GM23338 (cell line): ENCODE measurements at regions not wholly inside any gene's neighbourhood (a gene's known extent, or its start where the extent isn't known, plus 50 kb on each side); places are given as distances from the start of the nearest gene placed in this dataset.

Experiments
- ATAC-seq: fragments of 200-7000 bp; cut with Tn5 transposase; 3 replicates; pipeline ENCODE4 v1.9.1; 2020
- DNase-seq: peaks from one replicate; pipeline ENCODE4 v3.0.0-alpha.2; 2015; ENCODE audit warnings: low spot score
- H2AFZ ChIP-seq: fragments of 200-600 bp; sonication (generic); 2 replicates; pipeline ENCODE4 v1.8.0; 2016; ENCODE audit warnings: antibody characterized with exemption, mild to moderate bottlenecking, moderate library complexity
- H3F3A ChIP-seq: fragments of 200-600 bp; sonication (generic); replicated peaks from 2 replicates; pipeline ENCODE4 v1.8.0; 2017; ENCODE audit warnings: antibody characterized with exemption, mixed run types, low read depth
- H3K27ac ChIP-seq: fragments of 200-600 bp; sonication (generic); 2 replicates; pipeline ENCODE4 v1.6.1; 2016; ENCODE audit warnings: low read depth
- H3K27me3 ChIP-seq: fragments of 200-600 bp; sonication (generic); 2 replicates; pipeline ENCODE4 v1.8.0; 2016; ENCODE audit warnings: mild to moderate bottlenecking, mixed run types, moderate library complexity; ENCODE audit not compliant: insufficient read depth
- H3K36me3 ChIP-seq: fragments of 200-600 bp; sonication (generic); 2 replicates; pipeline ENCODE4 v1.8.0; 2016; ENCODE audit warnings: mild to moderate bottlenecking; ENCODE audit not compliant: insufficient read depth
- H3K4me1 ChIP-seq: fragments of 200-600 bp; sonication (generic); 2 replicates; pipeline ENCODE4 v1.8.0; 2016; ENCODE audit warnings: mild to moderate bottlenecking, moderate library complexity; ENCODE audit not compliant: insufficient read depth
- H3K4me2 ChIP-seq: fragments of 200-600 bp; sonication (generic); 2 replicates; pipeline ENCODE4 v1.7.1; 2017; ENCODE audit warnings: mixed run types
- H3K4me3 ChIP-seq: fragments of 200-600 bp; sonication (generic); 2 replicates; pipeline ENCODE4 v1.6.1; 2016; ENCODE audit warnings: mixed run types
- H3K79me2 ChIP-seq: fragments of 200-600 bp; sonication (generic); replicated peaks from 2 replicates; pipeline ENCODE4 v1.8.0; 2017; ENCODE audit warnings: mild to moderate bottlenecking; ENCODE audit not compliant: insufficient read depth
- H3K9me2 ChIP-seq: fragments of 200-600 bp; sonication (generic); 2 replicates; pipeline ENCODE4 v1.8.0; 2017; ENCODE audit not compliant: insufficient read depth
- H4K20me1 ChIP-seq: fragments of 200-600 bp; sonication (generic); replicated peaks from 2 replicates; pipeline ENCODE4 v1.8.0; 2017; ENCODE audit warnings: mild to moderate bottlenecking; ENCODE audit not compliant: insufficient read depth
- H3K27ac Mint-ChIP-seq: 2 replicates; pipeline ENCODE4 v1.8.0; 2020; ENCODE audit warnings: inconsistent platforms, mild to moderate bottlenecking, moderate library complexity, mixed read lengths
- H3K27me3 Mint-ChIP-seq: 3 replicates; pipeline ENCODE4 v1.8.0; 2022; ENCODE audit warnings: low read depth, mild to moderate bottlenecking, moderate library complexity, mixed read lengths, inconsistent platforms; ENCODE audit not compliant: insufficient read depth, poor library complexity
- H3K36me3 Mint-ChIP-seq: 3 replicates; pipeline ENCODE4 v1.8.0; 2021; ENCODE audit warnings: low read depth, mild to moderate bottlenecking, inconsistent platforms, moderate library complexity, mixed read lengths
- H3K4me1 Mint-ChIP-seq: 3 replicates; pipeline ENCODE4 v1.8.0; 2020; ENCODE audit warnings: mild to moderate bottlenecking, inconsistent platforms, mixed read lengths
- H3K4me3 Mint-ChIP-seq: 3 replicates; pipeline ENCODE4 v1.8.0; 2021; ENCODE audit warnings: moderate library complexity, mild to moderate bottlenecking, inconsistent platforms, mixed read lengths
- H3K9me3 Mint-ChIP-seq: 3 replicates; pipeline ENCODE4 v1.8.0; 2020; ENCODE audit warnings: moderate library complexity, mild to moderate bottlenecking, inconsistent platforms, mixed read lengths
- CREB1 ChIP-seq: fragments of 250-450 bp; sonication (Bioruptor Pico); IDR thresholded peaks from 2 replicates; pipeline ENCODE4 v1.5.0; 2020; ENCODE audit warnings: low read depth, mild to moderate bottlenecking, moderate library complexity
- CTCF ChIP-seq, 2 experiments: fragments of 200-600 bp in 1 of 2; sonication (generic) in 1 of 2; conservative IDR thresholded peaks; 2 replicates each; pipeline versions ENCODE4 v1.5.1 to v1.6.1; 2016 to 2017; ENCODE audit warnings: antibody characterized with exemption in 2 of 2, low read depth in 2 of 2, mild to moderate bottlenecking in 2 of 2, moderate library complexity in 1 of 2
- ETS1 ChIP-seq: IDR thresholded peaks from 2 replicates; pipeline ENCODE4 v1.6.1; 2016; ENCODE audit warnings: antibody characterized with exemption
- EZH2 ChIP-seq: fragments of 200-600 bp; sonication (generic); IDR thresholded peaks from one replicate; pipeline ENCODE4 v1.8.0; 2017; ENCODE audit warnings: antibody characterized with exemption, mild to moderate bottlenecking, low read depth; ENCODE audit not compliant: unreplicated experiment
- EZH2phosphoT487 ChIP-seq: fragments of 200-600 bp; sonication (generic); IDR thresholded peaks from one replicate; pipeline ENCODE4 v1.8.1; 2018; ENCODE audit warnings: antibody characterized with exemption; ENCODE audit not compliant: unreplicated experiment
- JUNB ChIP-seq: IDR thresholded peaks from one replicate; pipeline ENCODE4 v1.6.1; 2016; ENCODE audit warnings: antibody characterized with exemption; ENCODE audit not compliant: unreplicated experiment
- NANOG ChIP-seq: IDR thresholded peaks from 2 replicates; pipeline ENCODE4 v1.6.1; 2016; ENCODE audit warnings: antibody characterized with exemption, borderline replicate concordance
- POLR2AphosphoS5 ChIP-seq: IDR thresholded peaks from 2 replicates; pipeline ENCODE4 v1.6.1; 2016; ENCODE audit warnings: antibody characterized with exemption, low read depth
- REST ChIP-seq: IDR thresholded peaks from one replicate; pipeline ENCODE4 v1.6.1; 2018; ENCODE audit warnings: antibody characterized with exemption; ENCODE audit not compliant: unreplicated experiment
- STAT1 ChIP-seq: IDR thresholded peaks from one replicate; pipeline ENCODE4 v1.6.1; 2016; ENCODE audit warnings: antibody characterized with exemption; ENCODE audit not compliant: unreplicated experiment
- ZNF114 ChIP-seq: fragments of 250-450 bp; sonication (Bioruptor Pico); IDR thresholded peaks from 2 replicates; pipeline ENCODE4 v1.5.0; 2020; ENCODE audit warnings: mild to moderate bottlenecking, moderate library complexity
- ZNF331 ChIP-seq: fragments of 250-450 bp; sonication (Bioruptor Pico); IDR thresholded peaks from 2 replicates; pipeline ENCODE4 v1.5.0; 2020; ENCODE audit warnings: low read depth, mild to moderate bottlenecking, moderate library complexity
- ZNF462 ChIP-seq: fragments of 250-450 bp; sonication (Bioruptor Pico); IDR thresholded peaks from 2 replicates; pipeline ENCODE4 v1.5.0; 2020; ENCODE audit warnings: mild to moderate bottlenecking, moderate library complexity

- no peak overlapping the region for H3K4me2 ChIP-seq
- Mint-ChIP-seq H3K4me1 (no peaks in the 10 kb centered on the region), H3K27ac (no peak overlapping the region), H3K36me3 (no peaks in the 10 kb centered on the region), H3K9me3 (peaks cover 10% of the 10 kb centered on the region; the same call in 1 of the 3 replicates), H3K4me3 (no peak overlapping the region), H3K27me3 (peaks cover 2% of the 10 kb centered on the region)
- TF ChIP-seq ZNF114 (CRISPR knock-in tag) (no peak), NANOG (no peak), ZNF462 (CRISPR knock-in tag) (no peak), CTCF (conservative IDR thresholded peaks at IDR 0.05; ENCODE audit: low read depth in 2 of 2) (no peak), JUNB (no peak), ZNF331 (no peak), STAT1 (no peak), EZH2 (no peak), CREB1 (no peak), ETS1 (no peak), REST (no peak), POLR2AphosphoS5 (no peak), EZH2phosphoT487 (no peak)
- no peaks in the 10 kb centered on the region for H3K4me1 ChIP-seq
- H3F3A ChIP-seq: no peaks in the 10 kb centered on the region
- H3K27me3 ChIP-seq: no peaks in the 10 kb centered on the region
- no peak overlapping the region for H2AFZ ChIP-seq
- no peaks in the 10 kb centered on the region for H4K20me1 ChIP-seq
- no peaks in the 10 kb centered on the region; the same call in 1 of the 2 replicates for H3K9me2 ChIP-seq
- H3K4me3 ChIP-seq: no peak overlapping the region
- DNase-seq: no peak
- no peak for ATAC-seq
- no peaks in the 10 kb centered on the region for H3K36me3 ChIP-seq
- H3K79me2 ChIP-seq: no peaks in the 10 kb centered on the region
- no peak overlapping the region for H3K27ac ChIP-seq
These were observed 220.3 kb downstream of the MAP2K6 start for GRCh38 chr17:69634844-69635243.
